Loucy (cell line): ENCODE measurements at regions not wholly inside any gene's neighbourhood (a gene's known extent, or its start where the extent isn't known, plus 50 kb on each side); places are given as distances from the start of the nearest gene placed in this dataset.

ENCODE experiments used
- EZH2phosphoT487 ChIP-seq: fragments of 200-600 bp; IDR thresholded peaks from 2 replicates; pipeline ENCODE4 v1.6.1; 2018; ENCODE audit warnings: antibody characterized with exemption, mild to moderate bottlenecking, moderate library complexity, borderline replicate concordance
- TF ChIP-seq, protein P1 (sequence below): fragments of 200-600 bp; sonication (generic); conservative IDR thresholded peaks from 2 replicates; pipeline ENCODE4 v1.5.1; 2014; ENCODE audit warnings: mild to moderate bottlenecking, antibody characterized with exemption, low read length

DNA sequence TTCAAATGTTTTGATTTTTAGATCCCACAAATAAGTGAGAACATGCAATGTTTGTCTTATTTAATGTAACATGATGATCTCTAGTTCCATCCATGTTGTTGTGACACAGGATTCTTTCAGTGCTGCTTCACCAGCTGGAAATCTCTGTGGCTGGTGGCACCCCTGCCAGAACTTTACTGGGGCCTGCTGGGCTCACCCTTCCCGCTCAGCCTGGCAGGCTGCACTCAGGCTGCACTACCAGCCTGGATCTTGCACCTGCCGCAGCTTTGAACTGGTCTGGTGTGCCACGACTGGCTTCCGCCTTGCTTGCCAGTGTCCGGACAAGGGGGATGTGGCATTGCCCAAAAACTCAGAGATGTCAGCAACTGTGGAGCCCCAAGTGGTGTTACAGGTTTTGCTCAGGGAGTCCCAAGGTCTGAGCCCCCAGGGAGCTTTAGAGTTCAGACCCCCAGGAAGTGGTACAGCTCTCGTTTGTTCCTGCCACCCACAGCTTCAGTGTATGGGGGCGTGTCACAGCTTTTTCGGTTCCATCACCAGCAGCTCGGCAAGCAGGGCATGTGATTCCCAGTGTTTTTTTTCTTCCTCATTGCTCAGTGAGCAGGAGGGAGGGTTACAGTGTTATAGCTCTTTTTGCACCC, 72.3 kb upstream of the SYNCRIP start:
- TF ChIP-seq, protein P1, sequence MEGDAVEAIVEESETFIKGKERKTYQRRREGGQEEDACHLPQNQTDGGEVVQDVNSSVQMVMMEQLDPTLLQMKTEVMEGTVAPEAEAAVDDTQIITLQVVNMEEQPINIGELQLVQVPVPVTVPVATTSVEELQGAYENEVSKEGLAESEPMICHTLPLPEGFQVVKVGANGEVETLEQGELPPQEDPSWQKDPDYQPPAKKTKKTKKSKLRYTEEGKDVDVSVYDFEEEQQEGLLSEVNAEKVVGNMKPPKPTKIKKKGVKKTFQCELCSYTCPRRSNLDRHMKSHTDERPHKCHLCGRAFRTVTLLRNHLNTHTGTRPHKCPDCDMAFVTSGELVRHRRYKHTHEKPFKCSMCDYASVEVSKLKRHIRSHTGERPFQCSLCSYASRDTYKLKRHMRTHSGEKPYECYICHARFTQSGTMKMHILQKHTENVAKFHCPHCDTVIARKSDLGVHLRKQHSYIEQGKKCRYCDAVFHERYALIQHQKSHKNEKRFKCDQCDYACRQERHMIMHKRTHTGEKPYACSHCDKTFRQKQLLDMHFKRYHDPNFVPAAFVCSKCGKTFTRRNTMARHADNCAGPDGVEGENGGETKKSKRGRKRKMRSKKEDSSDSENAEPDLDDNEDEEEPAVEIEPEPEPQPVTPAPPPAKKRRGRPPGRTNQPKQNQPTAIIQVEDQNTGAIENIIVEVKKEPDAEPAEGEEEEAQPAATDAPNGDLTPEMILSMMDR, result no peak
- TF ChIP-seq EZH2phosphoT487, result no peak
